SK-N-SH (cell line): ENCODE measurements at regions not wholly inside any gene's neighbourhood (a gene's known extent, or its start where the extent isn't known, plus 50 kb on each side); places are given as distances from the start of the nearest gene placed in this dataset.

Experiments used
- CTCF ChIA-PET: fragments of 300-600, 350-600 bp; formaldehyde crosslinking; extraction: SDS; loops from one replicate; lab custom pipeline; 2021; lab: Yijun Ruan, JAX
- POLR2A ChIA-PET: fragments of 350-600 bp; sonication (Branson Sonifier 250); formaldehyde crosslinking; extraction: SDS; loops from one replicate; lab custom pipeline; 2020; ENCODE audit warnings: antibody characterized with exemption, inconsistent platforms; lab: Yijun Ruan, JAX
- DNase-seq: peaks from one replicate; pipeline ENCODE4 v3.0.0; 2012
- H2AFZ ChIP-seq: fragments of 200-600 bp; sonication (generic); 2 replicates; pipeline ENCODE4 v1.8.1; 2016; ENCODE audit warnings: antibody characterized with exemption, mild to moderate bottlenecking, low read depth
- H3F3A ChIP-seq: fragments of 200-600 bp; sonication (generic); replicated peaks from 2 replicates; pipeline ENCODE3; 2016; ENCODE audit warnings: antibody characterized with exemption, mild to moderate bottlenecking; ENCODE audit not compliant: insufficient read depth
- H3K27ac ChIP-seq, 2 experiments: fragments of 200-500 bp in 1 of 2; fragments of 200-600 bp in 1 of 2; sonication (Bioruptor generic) in 1 of 2; sonication (generic), shearing (Covaris generic) in 1 of 2; 2 replicates each; pipeline versions ENCODE4 v1.5.1 to v1.6.1; 2014 to 2016; ENCODE audit warnings: low read depth in 2 of 2, inconsistent platforms in 1 of 2, low read length in 1 of 2, mild to moderate bottlenecking in 1 of 2, mixed read lengths in 1 of 2
- H3K27me3 ChIP-seq: fragments of 200-600 bp; sonication (generic), shearing (Covaris generic); 2 replicates; pipeline ENCODE4 v1.6.1; 2016; ENCODE audit warnings: mixed run types; ENCODE audit not compliant: insufficient read depth
- H3K36me3 ChIP-seq, 2 experiments: fragments of 200-500 bp in 1 of 2; fragments of 200-600 bp in 1 of 2; sonication (Bioruptor generic) in 1 of 2; sonication (generic) in 1 of 2; replicated peaks in 1 of 2; 2 replicates each; pipeline versions ENCODE3 to v1.5.1; 2014 to 2016; ENCODE audit warnings: low read length in 1 of 2, mild to moderate bottlenecking in 1 of 2; ENCODE audit not compliant: insufficient read depth in 2 of 2, control insufficient read depth in 1 of 2
- H3K4me1 ChIP-seq, 2 experiments: fragments of 200-500 bp in 1 of 2; fragments of 200-600 bp in 1 of 2; sonication (Bioruptor generic) in 1 of 2; sonication (generic), shearing (Covaris generic) in 1 of 2; 2 replicates each; pipeline versions ENCODE4 v1.5.1 to v1.6.1; 2014 to 2016; ENCODE audit warnings: low read depth in 1 of 2, low read length in 1 of 2, mixed run types in 1 of 2; ENCODE audit not compliant: insufficient read depth in 2 of 2, control insufficient read depth in 1 of 2
- H3K4me2 ChIP-seq: fragments of 200-600 bp; sonication (generic), shearing (Covaris generic); 2 replicates; pipeline ENCODE4 v1.6.1; 2017; ENCODE audit warnings: mixed run types
- H3K4me3 ChIP-seq, 2 experiments: fragments of 200-500 bp in 1 of 2; fragments of 200-600 bp in 1 of 2; sonication (Bioruptor generic) in 1 of 2; sonication (generic), shearing (Covaris generic) in 1 of 2; 2 replicates each; pipeline versions ENCODE4 v1.5.1 to v1.8.1; 2014 to 2016; ENCODE audit warnings: low read depth in 2 of 2, inconsistent platforms in 1 of 2, low read length in 1 of 2, mild to moderate bottlenecking in 1 of 2, mixed read lengths in 1 of 2, moderate library complexity in 1 of 2
- H3K79me2 ChIP-seq: fragments of 200-600 bp; sonication (generic); 2 replicates; pipeline ENCODE4 v1.8.1; 2017; ENCODE audit warnings: mild to moderate bottlenecking; ENCODE audit not compliant: insufficient read depth
- H3K9ac ChIP-seq: fragments of 200-600 bp; sonication (generic); 2 replicates; pipeline ENCODE4 v1.6.1; 2017; ENCODE audit warnings: mixed run types
- H3K9me2 ChIP-seq: fragments of 200-600 bp; sonication (generic); 2 replicates; pipeline ENCODE4 v1.6.1; 2017; ENCODE audit warnings: mixed run types
- H3K9me3 ChIP-seq: fragments of 200-600 bp; sonication (generic); 2 replicates; pipeline ENCODE4 v1.6.1; 2017; ENCODE audit warnings: mixed run types, mild to moderate bottlenecking, moderate library complexity
- H4K20me1 ChIP-seq: fragments of 200-600 bp; sonication (generic); 2 replicates; pipeline ENCODE4 v1.6.1; 2017; ENCODE audit warnings: mild to moderate bottlenecking, mixed run types; ENCODE audit not compliant: insufficient read depth
- CHD2 ChIP-seq: fragments of 150-350 bp; IDR thresholded peaks from 2 replicates; pipeline ENCODE4 v1.6.1; 2018; ENCODE audit warnings: low read length; ENCODE audit not compliant: partially characterized antibody
- EP300 ChIP-seq, 2 experiments: IDR thresholded peaks; 2 replicates each; pipeline versions ENCODE4 v1.4.0 to v1.6.1; 2012; ENCODE audit warnings: borderline replicate concordance in 1 of 2, low read depth in 1 of 2, low read length in 1 of 2
- FOXJ3 ChIP-seq: sonication (generic); formaldehyde crosslinking; IDR thresholded peaks from 2 replicates; pipeline ENCODE4 v1.5.1; 2020; ENCODE audit warnings: mild to moderate bottlenecking, missing genetic modification reagents
- FOXM1 ChIP-seq: IDR thresholded peaks from 2 replicates; pipeline ENCODE4 v1.4.0; 2012; ENCODE audit warnings: low read depth, mild to moderate bottlenecking
- IRF3 ChIP-seq: fragments of 150-350 bp; IDR thresholded peaks from 2 replicates; pipeline ENCODE4 v1.6.1; 2016; ENCODE audit warnings: mild to moderate bottlenecking, low read depth, low read length
- JUND ChIP-seq: IDR thresholded peaks from 2 replicates; pipeline ENCODE4 v1.4.0; 2012
- MEF2A ChIP-seq: IDR thresholded peaks from 2 replicates; pipeline ENCODE4 v1.4.0; 2012; ENCODE audit warnings: low read depth, borderline replicate concordance
- NRF1 ChIP-seq: IDR thresholded peaks from 2 replicates; pipeline ENCODE4 v1.6.1; 2012; ENCODE audit warnings: low read depth, mild to moderate bottlenecking, low read length
- POLR2AphosphoS5 ChIP-seq: IDR thresholded peaks from 2 replicates; pipeline ENCODE4 v1.6.1; 2012; ENCODE audit warnings: low read depth, low read length
- RCOR1 ChIP-seq: fragments of 150-350 bp; IDR thresholded peaks from 2 replicates; pipeline ENCODE4 v1.6.1; 2017; ENCODE audit warnings: antibody characterized with exemption, low read length
- SIN3A ChIP-seq: IDR thresholded peaks from 2 replicates; pipeline ENCODE4 v1.6.1; 2012; ENCODE audit warnings: low read depth, mild to moderate bottlenecking, low read length, moderate library complexity, borderline replicate concordance
- SMC3 ChIP-seq: IDR thresholded peaks from 2 replicates; pipeline ENCODE4 v1.6.1; 2012; ENCODE audit warnings: low read depth, low read length, improper control_type of control experiment
- USF2 ChIP-seq: fragments of 150-350 bp; IDR thresholded peaks from 2 replicates; pipeline ENCODE4 v1.6.1; 2017; ENCODE audit warnings: antibody characterized with exemption, low read length, low read depth, borderline replicate concordance
- YY1 ChIP-seq: IDR thresholded peaks from 2 replicates; pipeline ENCODE4 v1.4.0; 2012; ENCODE audit warnings: low read depth, mild to moderate bottlenecking
- WGBS: methylation state at CpG from one replicate; pipeline ENCODE4 v1.1.6; 2017; ENCODE audit warnings: low lambda C conversion rate; 5-methylcytosine and 5-hydroxymethylcytosine counted together
- TF ChIP-seq, protein P1 (sequence below): IDR thresholded peaks from 2 replicates; pipeline ENCODE4; 2012
- TF ChIP-seq, protein P2 (sequence below): IDR thresholded peaks from 2 replicates; pipeline ENCODE4 v1.4.0; 2012; ENCODE audit warnings: low read depth, borderline replicate concordance

GRCh38 chr6:66568271-66568670, 861.2 kb upstream of the EYS start:
- H3K4me2 ChIP-seq: no peak overlapping the region
- no peaks in the 10 kb centered on the region for H3K9me2 ChIP-seq
- TF ChIP-seq FOXM1 (no peak), IRF3 (no peak), YY1 (no peak), JUND (no peak), CHD2 (no peak), USF2 (no peak), SIN3A (no peak), EP300 (IDR thresholded peaks at IDR 0.05; ENCODE audit: borderline replicate concordance in 1 of 2, low read depth in 1 of 2, low read length in 1 of 2) (no peak), SMC3 (no peak), FOXJ3 (no peak), RCOR1 (no peak), MEF2A (no peak), POLR2AphosphoS5 (no peak), NRF1 (no peak)
- TF ChIP-seq, protein P1, sequence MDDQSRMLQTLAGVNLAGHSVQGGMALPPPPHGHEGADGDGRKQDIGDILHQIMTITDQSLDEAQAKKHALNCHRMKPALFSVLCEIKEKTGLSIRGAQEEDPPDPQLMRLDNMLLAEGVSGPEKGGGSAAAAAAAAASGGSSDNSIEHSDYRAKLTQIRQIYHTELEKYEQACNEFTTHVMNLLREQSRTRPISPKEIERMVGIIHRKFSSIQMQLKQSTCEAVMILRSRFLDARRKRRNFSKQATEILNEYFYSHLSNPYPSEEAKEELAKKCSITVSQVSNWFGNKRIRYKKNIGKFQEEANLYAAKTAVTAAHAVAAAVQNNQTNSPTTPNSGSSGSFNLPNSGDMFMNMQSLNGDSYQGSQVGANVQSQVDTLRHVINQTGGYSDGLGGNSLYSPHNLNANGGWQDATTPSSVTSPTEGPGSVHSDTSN: no peak
- TF ChIP-seq, protein P2, sequence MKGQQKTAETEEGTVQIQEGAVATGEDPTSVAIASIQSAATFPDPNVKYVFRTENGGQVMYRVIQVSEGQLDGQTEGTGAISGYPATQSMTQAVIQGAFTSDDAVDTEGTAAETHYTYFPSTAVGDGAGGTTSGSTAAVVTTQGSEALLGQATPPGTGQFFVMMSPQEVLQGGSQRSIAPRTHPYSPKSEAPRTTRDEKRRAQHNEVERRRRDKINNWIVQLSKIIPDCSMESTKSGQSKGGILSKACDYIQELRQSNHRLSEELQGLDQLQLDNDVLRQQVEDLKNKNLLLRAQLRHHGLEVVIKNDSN: no peak
- DNase-seq: no peak
- no peak overlapping the region for H3K4me3 ChIP-seq
- WGBS: 49% methylated on average over 3 of the region's 4 CpGs
- POLR2A ChIA-PET: no interaction called here
- no peaks in the 10 kb centered on the region for H3K79me2 ChIP-seq
- H3K36me3 ChIP-seq: no peaks in the 10 kb centered on the region
- H2AFZ ChIP-seq: no peak overlapping the region
- no peaks in the 10 kb centered on the region; a peak in 1 of 4 replicates for H3K4me1 ChIP-seq
- H3K27me3 ChIP-seq: no peaks in the 10 kb centered on the region
- H3K9ac ChIP-seq: no peak overlapping the region
- no peaks in the 10 kb centered on the region for H3K9me3 ChIP-seq
- no peaks in the 10 kb centered on the region for H4K20me1 ChIP-seq
- CTCF ChIA-PET: interaction anchor here (1.1 kb wide), 1 partner anchor 16 kb away, joined by 3 read pairs; no protein-coding TSS in a partner anchor
- H3F3A ChIP-seq: no peaks in the 10 kb centered on the region
- H3K27ac ChIP-seq: no peak overlapping the region
